GM12878 (cell line): ENCODE measurements at regions not wholly inside any gene's neighbourhood (a gene's known extent, or its start where the extent isn't known, plus 50 kb on each side); places are given as distances from the start of the nearest gene placed in this dataset.
"Not testable (repeated sequence)": the region's sequence is repeated elsewhere in the genome, so short reads cannot be mapped to it uniquely, and the experiment has no call there.

ENCODE experiments used
- CTCF ChIP-seq, 3 experiments: IDR thresholded peaks in 2 of 3; conservative IDR thresholded peaks in 1 of 3; 2 replicates each; pipeline ENCODE4 v1.5.1; 2011; ENCODE audit warnings: low read depth in 3 of 3, low read length in 3 of 3, mild to moderate bottlenecking in 3 of 3, control low read depth in 2 of 3, moderate library complexity in 2 of 3, inconsistent platforms in 1 of 3, mixed read lengths in 1 of 3; ENCODE audit not compliant: control insufficient read depth in 2 of 3, insufficient read depth in 1 of 3; ENCODE audit errors: extremely low read depth in 1 of 3
- POLR2AphosphoS5 ChIP-seq: IDR thresholded peaks from 2 replicates; pipeline ENCODE4 v1.6.1; 2011; ENCODE audit warnings: mild to moderate bottlenecking, low read length, inconsistent platforms
- RAD21 ChIP-seq: IDR thresholded peaks from 2 replicates; pipeline ENCODE4 v1.6.1; 2011; ENCODE audit warnings: mild to moderate bottlenecking, low read depth, low read length, moderate library complexity; ENCODE audit not compliant: insufficient read depth
- RCOR1 ChIP-seq: conservative IDR thresholded peaks from 2 replicates; pipeline ENCODE4 v1.6.1; 2012; ENCODE audit warnings: low read depth, low read length, improper control_type of control experiment
- RFX5 ChIP-seq: IDR thresholded peaks from 2 replicates; pipeline ENCODE4 v1.6.1; 2011; ENCODE audit warnings: low read depth, low read length, improper control_type of control experiment

- TF ChIP-seq RFX5; CTCF (IDR thresholded peaks at IDR 0.05 in 2 of 3, conservative IDR thresholded peaks at IDR 0.05 in 1 of 3; ENCODE audit: control insufficient read depth in 2 of 3, extremely low read depth in 1 of 3, insufficient read depth in 1 of 3, low read depth in 3 of 3, low read length in 3 of 3); RCOR1; RAD21; POLR2AphosphoS5: not testable (repeated sequence)
Measured at GRCh38 chr15:20020588-20020987, 521.0 kb downstream of the GOLGA6L6 start.
